Large intestine (tissue), 3 donors: ENCODE measurements at regions not wholly inside any gene's neighbourhood (a gene's known extent, or its start where the extent isn't known, plus 50 kb on each side); places are given as distances from the start of the nearest gene placed in this dataset.

Source experiments
- DNase-seq, 2 donors: peaks; one replicate each; pipeline versions ENCODE4 v3.0.0 to v3.0.0-alpha.2; 2013
- H3K27ac ChIP-seq: one replicate; pipeline ENCODE4 v1.5.1; 2013; ENCODE audit warnings: low read length
- H3K27me3 ChIP-seq: 2 replicates; pipeline ENCODE4 v1.6.1; 2013; ENCODE audit warnings: low read length; ENCODE audit not compliant: control insufficient read depth, insufficient read depth
- H3K36me3 ChIP-seq: 2 replicates; pipeline ENCODE4 v1.6.1; 2013; ENCODE audit warnings: low read length; ENCODE audit not compliant: control insufficient read depth, insufficient read depth
- H3K4me1 ChIP-seq: one replicate; pipeline ENCODE4 v1.6.1; 2013; ENCODE audit warnings: low read length; ENCODE audit not compliant: control insufficient read depth, insufficient read depth
- H3K4me3 ChIP-seq: one replicate; pipeline ENCODE4 v1.5.1; 2013; ENCODE audit warnings: low read length
- H3K9me3 ChIP-seq: one replicate; pipeline ENCODE4 v1.6.1; 2013; ENCODE audit warnings: mild to moderate bottlenecking, low read depth, low read length, moderate library complexity; ENCODE audit not compliant: control insufficient read depth
- WGBS: methylation state at CpG from one replicate; pipeline ENCODE4 v1.1.5; 2013; ENCODE audit warnings: low lambda C conversion rate; ENCODE audit not compliant: insufficient coverage; 5-methylcytosine and 5-hydroxymethylcytosine counted together

- no peak for DNase-seq
- no peaks in the 10 kb centered on the region for H3K4me1 ChIP-seq
- H3K4me3 ChIP-seq, result no peak overlapping the region
- H3K27ac ChIP-seq, result no peak overlapping the region
- WGBS, result 100% methylated on average over 1 of the region's 1 CpG
- H3K9me3 ChIP-seq, result no peaks in the 10 kb centered on the region
- no peaks in the 10 kb centered on the region for H3K27me3 ChIP-seq
- no peaks in the 10 kb centered on the region for H3K36me3 ChIP-seq
Observed at GRCh38 chr6:19368511-19368910, 468.7 kb upstream of the ID4 start.

GRCh38 chr6:19369785-19370184, 467.4 kb upstream of the ID4 start:
- Histone ChIP-seq H3K36me3 (no peaks in the 10 kb centered on the region), H3K4me3 (no peak overlapping the region), H3K27ac (no peak overlapping the region), H3K27me3 (no peaks in the 10 kb centered on the region), H3K4me1 (no peaks in the 10 kb centered on the region), H3K9me3 (no peaks in the 10 kb centered on the region)
- DNase-seq, result peak in 1 of 2 donors; percentile 3

GRCh38 chr6:19370831-19371230, 466.3 kb upstream of the ID4 start:
- no peak overlapping the region for H3K27ac ChIP-seq
- 65% methylated on average over 2 of the region's 3 CpGs for whole genome bisulfite sequencing

GRCh38 chr6:19375613-19376012, 461.6 kb upstream of the ID4 start:
- Histone ChIP-seq H3K36me3 (no peaks in the 10 kb centered on the region), H3K4me3 (no peak overlapping the region), H3K27me3 (no peaks in the 10 kb centered on the region), H3K27ac (no peak overlapping the region), H3K4me1 (no peaks in the 10 kb centered on the region), H3K9me3 (no peaks in the 10 kb centered on the region)
- DNase-seq, result no peak

More at GRCh38 chr6:19370831-19371230, 466.3 kb upstream of the ID4 start:
- no peaks in the 10 kb centered on the region for H3K4me1 ChIP-seq
- no peaks in the 10 kb centered on the region for H3K36me3 ChIP-seq
- DNase-seq, result no peak
- no peaks in the 10 kb centered on the region for H3K27me3 ChIP-seq
- no peak overlapping the region for H3K4me3 ChIP-seq
- no peaks in the 10 kb centered on the region for H3K9me3 ChIP-seq

GRCh38 chr6:19377722-19378121, 459.4 kb upstream of the ID4 start:
- DNase-seq, result no peak
- H3K36me3 ChIP-seq, result no peaks in the 10 kb centered on the region
- 65% methylated on average over 2 of the region's 3 CpGs for WGBS
- H3K4me3 ChIP-seq, result no peak overlapping the region
- H3K9me3 ChIP-seq, result no peaks in the 10 kb centered on the region
- no peak overlapping the region for H3K27ac ChIP-seq
- H3K27me3 ChIP-seq, result no peaks in the 10 kb centered on the region
- no peaks in the 10 kb centered on the region for H3K4me1 ChIP-seq

- no peak overlapping the region for H3K4me3 ChIP-seq
- no peaks in the 10 kb centered on the region for H3K4me1 ChIP-seq
- no CpG with 5 or more reads among the region's 2 CpGs for WGBS
- no peaks in the 10 kb centered on the region for H3K9me3 ChIP-seq
- no peak overlapping the region for H3K27ac ChIP-seq
- DNase-seq, result no peak
- H3K27me3 ChIP-seq, result no peaks in the 10 kb centered on the region
- no peaks in the 10 kb centered on the region for H3K36me3 ChIP-seq
Observed at GRCh38 chr6:19380293-19380692, 456.9 kb upstream of the ID4 start.

GRCh38 chr6:19382676-19383075, 454.5 kb upstream of the ID4 start:
- no peaks in the 10 kb centered on the region for H3K9me3 ChIP-seq
- no peaks in the 10 kb centered on the region for H3K36me3 ChIP-seq
- no peak for DNase-seq
- no peak overlapping the region for H3K4me3 ChIP-seq
- no CpG with 5 or more reads among the region's 3 CpGs for WGBS
- no peaks in the 10 kb centered on the region for H3K4me1 ChIP-seq
- H3K27me3 ChIP-seq, result no peaks in the 10 kb centered on the region
- H3K27ac ChIP-seq, result no peak overlapping the region

- Histone ChIP-seq H3K36me3 (no peaks in the 10 kb centered on the region), H3K27me3 (no peaks in the 10 kb centered on the region), H3K27ac (no peak overlapping the region), H3K4me1 (no peaks in the 10 kb centered on the region), H3K9me3 (no peaks in the 10 kb centered on the region), H3K4me3 (no peak overlapping the region)
- 83% methylated on average over 2 of the region's 2 CpGs for WGBS
- DNase-seq, result no peak
Observed at GRCh38 chr6:19391926-19392325, 445.2 kb upstream of the ID4 start.

GRCh38 chr6:19394051-19394450, 443.1 kb upstream of the ID4 start:
- WGBS, result no CpG with 5 or more reads among the region's 3 CpGs
- no peak for DNase-seq
- H3K4me3 ChIP-seq, result no peak overlapping the region

GRCh38 chr6:19394687-19395086, 442.5 kb upstream of the ID4 start:
- Histone ChIP-seq H3K9me3 (no peaks in the 10 kb centered on the region), H3K4me3 (no peak overlapping the region), H3K27me3 (no peaks in the 10 kb centered on the region), H3K36me3 (no peaks in the 10 kb centered on the region), H3K4me1 (no peaks in the 10 kb centered on the region), H3K27ac (no peak overlapping the region)
- DNase-seq, result no peak
- 70% methylated on average over 3 of the region's 4 CpGs for WGBS

More at GRCh38 chr6:19394051-19394450, 443.1 kb upstream of the ID4 start:
- H3K27ac ChIP-seq, result no peak overlapping the region
- no peaks in the 10 kb centered on the region for H3K4me1 ChIP-seq
- H3K27me3 ChIP-seq, result no peaks in the 10 kb centered on the region
- H3K9me3 ChIP-seq, result no peaks in the 10 kb centered on the region
- H3K36me3 ChIP-seq, result no peaks in the 10 kb centered on the region

GRCh38 chr6:19395316-19395715, 441.9 kb upstream of the ID4 start:
- DNase-seq, result no peak
- Histone ChIP-seq H3K36me3 (no peaks in the 10 kb centered on the region), H3K9me3 (no peaks in the 10 kb centered on the region), H3K27me3 (no peaks in the 10 kb centered on the region), H3K4me3 (no peak overlapping the region), H3K4me1 (no peaks in the 10 kb centered on the region), H3K27ac (no peak overlapping the region)
